ENCODE measurements at regions not wholly inside any gene's neighbourhood (a gene's known extent, or its start where the extent isn't known, plus 50 kb on each side); places are given as distances from the start of the nearest gene placed in this dataset.
"Not testable (repeated sequence)": the region's sequence is repeated elsewhere in the genome, so short reads cannot be mapped to it uniquely, and the experiment has no call there.

DNA sequence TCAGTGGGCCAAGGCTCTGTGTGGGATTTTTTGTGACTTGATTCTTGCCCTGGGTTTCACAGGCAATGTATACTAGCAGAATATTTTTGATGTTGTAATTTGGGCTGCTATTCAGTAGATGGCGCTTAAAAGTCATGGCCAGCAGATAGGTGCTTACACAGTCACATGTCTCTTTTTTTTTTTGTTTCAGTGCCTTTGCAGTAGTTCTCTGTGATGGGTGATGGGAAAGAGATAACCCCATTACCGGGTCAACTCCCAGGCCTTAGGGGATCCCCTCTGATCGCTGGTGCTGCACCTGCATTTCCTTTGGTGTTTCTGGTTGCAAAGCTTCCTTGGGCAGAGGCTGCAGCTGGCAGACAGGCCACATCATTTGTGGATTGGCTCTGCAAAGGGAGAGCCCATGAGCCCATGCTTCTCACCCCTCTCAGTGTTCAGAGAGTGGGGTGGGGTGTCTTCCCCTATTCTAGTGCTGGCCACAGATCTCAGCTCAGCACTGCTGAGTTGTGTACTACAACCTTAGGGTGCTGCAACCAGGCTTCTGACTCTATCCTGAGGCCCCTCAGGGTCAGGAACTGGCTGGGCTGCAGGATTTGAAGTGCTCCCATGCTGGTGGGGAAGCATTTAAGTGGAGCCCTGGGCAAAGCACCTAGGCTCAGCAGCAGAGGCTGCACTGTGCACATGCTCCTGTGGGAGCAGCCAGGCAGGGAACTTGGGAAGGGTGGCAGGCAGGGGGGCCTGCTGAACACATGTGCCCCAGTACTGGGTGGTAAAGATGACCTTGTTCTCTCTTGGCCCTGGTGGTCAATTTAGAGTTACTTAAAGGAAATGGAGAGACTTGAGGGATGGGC lies 219.8 kb upstream of the SPHKAP start:
- DNase-seq: no peak

- no peak for DNase-seq
Measured at GRCh38 chr2:228387776-228388175, 206.3 kb upstream of the SPHKAP start.

- no peak for DNase-seq
Measured at GRCh38 chr2:228378696-228379425, 197.4 kb upstream of the SPHKAP start.

DNA sequence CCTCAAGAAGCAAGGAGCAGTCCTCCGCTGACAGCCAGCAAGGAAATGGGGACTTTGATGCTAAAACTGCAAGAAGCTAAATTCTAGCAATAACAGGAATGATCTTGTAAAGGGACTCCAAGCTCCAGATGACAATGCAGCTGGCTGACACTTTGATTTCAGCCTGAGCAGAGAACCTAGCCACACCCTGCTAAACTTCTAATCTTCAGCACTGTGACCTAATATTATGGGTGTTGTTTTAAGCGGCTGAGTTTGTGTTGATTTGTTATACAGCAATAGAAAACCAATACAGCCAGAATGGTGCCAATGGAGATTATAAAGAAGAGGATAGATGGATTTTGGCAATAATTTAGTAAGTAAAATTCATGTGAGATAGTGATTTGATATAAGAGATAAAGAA lies 196.7 kb upstream of the SPHKAP start:
- DNase-seq: no peak

GRCh38 chr2:228377533-228377932 lies 196.0 kb upstream of the SPHKAP start:
- no peak for DNase-seq

GRCh38 chr2:228374741-228375140 lies 193.3 kb upstream of the SPHKAP start:
- no peak for DNase-seq

- DNase-seq: no peak
Measured at GRCh38 chr2:228373191-228373590, 191.7 kb upstream of the SPHKAP start.

DNA sequence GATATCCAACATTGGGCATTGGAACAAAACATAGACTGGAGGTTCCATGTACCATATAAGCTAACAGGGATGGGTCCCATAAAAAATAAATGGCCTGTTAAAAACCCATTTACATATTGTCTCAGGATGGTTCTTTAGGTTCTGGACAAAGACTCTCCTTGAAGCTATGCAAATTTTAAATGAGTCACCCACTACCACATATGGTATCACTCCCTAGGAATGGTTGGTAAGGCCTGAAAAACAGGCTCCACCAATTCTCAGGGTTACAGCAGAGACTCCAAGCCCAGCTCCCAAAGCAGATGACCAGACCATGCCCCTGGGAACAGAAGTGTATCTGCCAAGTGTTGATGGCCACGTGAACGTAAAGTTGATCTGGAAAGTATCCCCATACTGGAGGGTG lies 190.7 kb upstream of the SPHKAP start:
- no peak for DNase-seq

DNA sequence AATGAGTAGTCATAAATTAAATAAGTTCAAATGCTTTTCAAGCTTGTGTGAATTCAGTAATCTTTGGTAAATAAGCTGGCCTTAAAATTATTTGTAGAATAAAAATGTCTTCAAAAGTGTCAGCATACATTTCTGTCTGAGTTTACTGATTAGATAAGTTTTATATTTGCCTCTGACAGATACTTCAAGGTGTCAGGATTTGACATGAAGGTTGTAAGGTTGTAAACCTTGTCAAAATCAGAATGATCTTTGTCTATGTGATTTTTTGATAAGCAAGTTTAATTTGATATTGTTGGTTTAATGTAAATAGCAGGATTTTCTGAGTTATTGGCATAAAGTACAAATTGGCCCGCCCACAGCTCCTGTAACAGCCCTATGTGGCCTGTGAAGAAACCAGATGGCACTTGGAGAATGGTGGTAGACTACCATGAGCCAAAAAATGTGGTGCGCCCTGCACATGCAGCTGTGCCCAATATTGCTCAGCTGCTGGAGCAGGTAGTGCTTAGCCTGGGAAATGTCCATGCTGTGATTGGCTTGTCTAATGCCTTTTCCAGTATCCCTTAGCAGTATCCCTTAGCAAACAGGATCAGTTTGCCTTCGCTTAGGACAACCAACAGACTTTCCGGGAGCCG lies 188.0 kb upstream of the SPHKAP start:
- no peak for DNase-seq

DNA sequence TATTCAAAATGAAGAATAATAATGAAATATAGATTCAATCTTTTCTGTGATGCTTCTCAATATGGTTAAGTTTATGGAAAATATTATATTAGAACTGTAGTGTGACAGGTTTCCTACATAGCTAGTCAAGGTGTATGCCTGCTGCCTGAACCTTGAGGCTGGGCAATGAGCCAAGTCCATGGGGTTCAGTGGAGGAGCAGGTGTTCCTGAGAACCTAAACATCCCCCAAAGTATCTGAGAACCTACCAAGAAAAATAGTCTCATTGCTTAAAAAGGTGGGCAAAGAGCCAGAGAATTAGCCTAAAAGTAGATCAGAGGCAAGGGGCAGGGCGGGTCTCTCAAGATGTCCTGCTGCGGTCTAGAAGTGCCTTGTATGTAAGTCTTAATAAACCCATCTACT lies 185.9 kb upstream of the SPHKAP start:
- DNase-seq: no peak

GRCh38 chr2:228359473-228359872 lies 178.0 kb upstream of the SPHKAP start:
- no peak for DNase-seq

DNA sequence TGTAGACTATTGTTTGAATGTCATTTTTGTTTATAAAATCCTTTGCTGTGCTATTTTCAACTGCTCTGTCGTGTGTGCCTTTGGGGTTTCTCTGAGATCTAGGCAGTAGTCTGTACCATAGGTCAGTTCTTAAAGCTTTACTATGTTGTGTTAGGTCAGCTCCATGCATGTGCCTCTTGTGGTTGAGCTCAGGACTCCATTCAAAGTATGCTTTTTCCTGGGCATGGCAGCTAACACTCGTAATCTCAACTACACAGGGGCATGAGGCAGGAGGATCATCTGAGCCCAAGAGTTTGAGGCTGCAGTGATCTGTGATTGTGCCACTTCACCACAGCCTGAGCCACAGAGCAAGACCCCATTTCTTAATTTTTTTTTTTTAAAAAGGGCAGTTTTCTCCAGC lies 174.4 kb upstream of the SPHKAP start:
- no peak for DNase-seq

- DNase-seq: not testable (repeated sequence)
Measured at GRCh38 chr2:228352980-228353379, 171.5 kb upstream of the SPHKAP start.

GRCh38 chr2:228352048-228352447 lies 170.6 kb upstream of the SPHKAP start:
- peak; percentile 82 for DNase-seq

DNA sequence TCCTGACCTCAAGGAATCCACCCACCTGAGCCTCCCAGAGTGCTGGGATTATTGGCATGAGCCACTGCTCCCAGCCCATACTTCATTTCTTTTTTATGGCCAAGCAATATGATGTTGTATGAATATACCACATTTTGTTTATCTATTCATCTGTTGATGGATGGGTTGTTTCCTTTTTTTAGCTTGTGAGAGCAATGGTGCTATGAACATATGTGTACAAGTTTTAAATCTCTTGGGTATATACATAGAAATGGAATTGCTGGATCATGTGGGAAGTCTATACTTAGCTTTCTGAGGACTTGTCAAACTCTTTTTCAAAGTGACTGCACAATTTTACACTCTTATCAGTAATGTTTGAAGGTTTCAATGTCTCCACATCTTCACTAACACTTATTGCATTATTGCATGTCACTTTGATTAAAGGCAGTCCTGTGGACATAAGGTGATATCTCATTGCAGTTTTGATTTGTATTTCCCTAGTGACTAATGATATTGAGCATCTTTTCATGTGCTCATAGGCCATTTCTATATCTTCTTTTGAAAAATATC lies 167.1 kb upstream of the SPHKAP start:
- DNase-seq: no peak

GRCh38 chr2:228344531-228344930 lies 163.0 kb upstream of the SPHKAP start:
- no peak for DNase-seq

- no peak for DNase-seq
Measured at GRCh38 chr2:228339525-228339924, 158.0 kb upstream of the SPHKAP start.

DNA sequence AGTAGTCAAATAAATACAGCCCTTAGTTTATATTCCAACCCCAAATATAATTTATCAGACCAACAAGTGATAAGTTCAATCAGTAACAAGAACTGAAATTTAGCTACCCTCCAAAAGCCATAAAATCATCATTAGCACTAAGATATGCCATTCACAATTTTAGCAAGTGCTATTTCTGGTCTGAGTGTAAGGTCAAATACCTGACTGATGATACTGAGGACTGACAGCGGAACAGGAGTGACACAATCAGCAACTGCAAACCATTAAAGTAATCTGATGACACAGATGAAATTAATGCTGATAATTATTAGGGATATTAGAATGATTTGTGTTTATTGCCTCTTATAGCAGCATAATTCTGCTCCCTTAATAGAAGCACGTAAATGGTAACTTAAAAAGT lies 152.7 kb upstream of the SPHKAP start:
- no peak for DNase-seq

DNA sequence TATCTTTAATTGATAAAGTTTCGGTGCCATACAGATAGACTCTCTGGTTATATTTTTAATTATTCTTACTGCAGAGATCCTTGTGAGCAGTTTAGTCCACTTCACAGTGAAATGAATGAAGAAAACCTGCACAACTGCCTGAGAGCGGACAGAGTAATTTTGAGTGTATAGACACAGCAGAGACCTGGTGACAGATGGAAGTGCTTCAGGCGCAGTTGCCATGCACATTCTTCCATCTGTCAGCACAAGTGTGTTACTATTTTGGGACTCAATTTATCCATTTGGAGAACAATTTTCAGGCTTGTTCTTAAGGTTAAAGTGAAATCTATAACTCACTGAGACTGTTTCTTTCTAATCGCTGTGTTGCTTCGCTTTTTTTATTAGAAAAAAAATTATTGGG lies 147.8 kb upstream of the SPHKAP start:
- peak; percentile 85 for DNase-seq

DNA sequence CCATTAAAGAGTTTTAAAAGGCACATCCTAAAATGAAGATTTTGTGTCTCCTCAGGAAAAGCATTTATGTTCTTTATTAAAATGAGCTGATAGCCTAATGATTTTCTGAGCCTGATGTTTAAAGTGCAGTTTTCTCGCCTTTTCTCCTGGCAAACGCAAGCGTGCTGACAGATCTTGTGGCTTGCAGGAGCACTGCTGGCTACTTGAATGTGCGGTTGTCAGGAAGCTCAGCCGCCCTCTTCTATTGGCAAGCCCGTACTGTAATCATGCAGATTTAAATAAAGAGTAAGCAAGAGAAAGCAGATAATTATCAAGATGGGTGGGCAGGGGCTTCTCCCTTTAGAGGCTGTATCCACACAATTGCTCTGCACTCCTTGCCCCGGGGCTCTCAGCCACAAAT lies 139.5 kb upstream of the SPHKAP start:
- no peak for DNase-seq

GRCh38 chr2:228318218-228318617 lies 136.7 kb upstream of the SPHKAP start:
- DNase-seq: no peak

DNA sequence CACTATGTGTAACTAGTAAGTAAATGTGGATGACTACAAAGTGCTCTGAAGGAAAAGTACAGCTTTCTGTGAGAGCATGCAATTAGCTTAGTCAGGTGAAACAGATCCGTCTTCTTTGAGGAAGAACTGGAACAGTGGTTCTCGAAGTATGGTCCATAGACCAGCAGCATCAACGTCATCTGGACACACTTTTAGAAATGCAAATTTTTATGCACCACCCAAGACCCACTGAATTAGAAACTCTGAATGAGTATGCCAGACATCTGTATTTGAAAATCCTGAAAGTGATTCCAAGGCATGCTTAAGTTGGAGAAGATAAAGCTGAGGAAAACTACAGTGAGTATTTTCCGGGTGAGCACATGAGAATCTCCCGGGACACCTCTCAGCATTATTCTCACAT lies 130.7 kb upstream of the SPHKAP start:
- DNase-seq: no peak

DNA sequence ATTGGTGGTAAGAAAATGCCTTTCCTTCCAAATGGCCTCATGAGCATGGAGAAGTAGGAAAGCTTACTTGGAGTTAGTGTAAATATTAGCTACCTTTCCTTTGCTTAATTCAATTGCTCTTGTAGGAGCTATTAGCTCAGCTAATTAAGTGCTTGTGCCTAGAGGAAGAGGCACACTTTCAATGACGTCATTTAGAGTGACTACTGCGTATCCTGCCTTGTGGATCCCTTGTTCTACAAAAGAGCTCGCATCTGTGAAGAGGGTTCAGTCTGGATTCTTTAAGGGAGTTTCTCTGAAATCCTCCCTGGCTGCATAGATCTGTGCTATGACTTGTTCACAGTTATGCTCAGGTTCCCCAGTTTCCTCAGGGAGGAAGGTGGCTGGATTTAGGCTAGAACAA lies 122.5 kb upstream of the SPHKAP start:
- no peak for DNase-seq

Measured in NCI-H524 treated with DMSO at 0.1 percent for 48 hours (cell line).